TTC549 (cell line): ENCODE measurements at regions not wholly inside any gene's neighbourhood (a gene's known extent, or its start where the extent isn't known, plus 50 kb on each side); places are given as distances from the start of the nearest gene placed in this dataset.
"Not testable (repeated sequence)": the region's sequence is repeated elsewhere in the genome, so short reads cannot be mapped to it uniquely, and the experiment has no call there.

Experiments
- FAIRE-seq: peaks from 2 replicates; lab custom pipeline; 2012; peaks lifted over from hg19 to GRCh38; lab: Jason Lieb, UNC

DNA sequence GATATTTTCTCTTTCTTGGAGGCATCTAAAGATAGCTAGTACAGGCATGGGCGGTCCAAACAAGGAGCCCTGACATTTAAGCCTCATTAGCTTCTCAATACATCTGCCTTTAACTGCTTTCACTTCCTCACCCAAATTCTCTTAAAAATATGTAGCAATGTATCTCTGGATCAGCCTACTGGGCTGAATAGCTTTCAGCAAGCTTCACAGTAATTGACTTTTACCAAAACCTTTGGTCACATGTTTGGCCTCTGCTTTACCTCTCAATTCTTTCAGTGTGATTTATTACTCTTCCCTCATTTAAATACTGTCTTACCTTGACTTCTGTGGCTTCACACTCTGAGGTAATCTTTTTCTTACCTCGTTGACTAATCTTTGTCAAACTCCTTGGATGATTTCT is 1618.1 kb downstream of the GRIK2 start:
- FAIRE-seq: no peak

- no peak for FAIRE-seq
Observed at GRCh38 chr6:103002282-103002681, 1608.8 kb downstream of the GRIK2 start.

GRCh38 chr6:103001724-103002123 is 1608.2 kb downstream of the GRIK2 start:
- no peak for FAIRE-seq

- FAIRE-seq: no peak
Observed at GRCh38 chr6:103000688-103001087, 1607.2 kb downstream of the GRIK2 start.

- no peak for FAIRE-seq
Observed at GRCh38 chr6:102995491-102995890, 1602.0 kb downstream of the GRIK2 start.

- no peak for FAIRE-seq
Observed at GRCh38 chr6:102994866-102995265, 1601.4 kb downstream of the GRIK2 start.

DNA sequence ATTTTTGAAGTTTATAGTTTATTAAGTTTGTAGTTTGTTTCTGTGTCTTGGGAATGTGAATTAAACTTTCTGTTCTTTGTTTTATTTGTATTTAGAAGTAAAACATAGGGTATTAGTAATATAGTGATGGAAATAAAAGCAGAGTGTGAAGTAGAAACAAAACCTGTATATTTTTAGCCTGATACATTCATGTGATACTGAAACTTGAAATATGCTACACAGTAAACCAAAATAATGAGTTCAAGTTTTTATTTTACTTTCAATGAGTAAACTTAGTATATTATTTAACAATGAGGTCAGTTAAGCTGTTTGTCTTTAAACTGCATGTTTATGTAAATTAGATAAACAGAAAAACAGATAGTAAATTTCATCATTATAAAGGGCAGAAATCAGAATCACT is 1592.6 kb downstream of the GRIK2 start:
- no peak for FAIRE-seq

- FAIRE-seq: no peak
Observed at GRCh38 chr6:102984357-102984756, 1590.8 kb downstream of the GRIK2 start.

- no peak for FAIRE-seq
Observed at GRCh38 chr6:102981490-102982015, 1588.0 kb downstream of the GRIK2 start.

DNA sequence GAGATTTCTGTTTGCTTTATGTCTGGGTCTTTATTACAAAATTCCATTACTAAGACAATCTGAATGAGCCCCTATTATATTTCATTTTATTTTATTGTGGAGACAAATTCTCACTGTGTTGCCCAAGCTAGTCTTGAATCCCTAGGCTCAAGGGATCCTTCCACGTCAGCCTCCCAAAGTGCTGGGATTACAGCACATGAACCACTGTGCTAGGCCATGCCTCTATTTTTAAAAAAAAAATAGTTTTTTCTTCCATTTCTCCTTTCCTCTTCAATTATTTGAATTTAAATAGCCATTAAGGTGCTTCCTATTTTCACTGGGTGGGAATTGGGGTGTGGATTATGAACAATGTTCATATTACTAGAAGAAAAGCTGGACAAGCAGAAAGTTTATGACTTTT is 1587.4 kb downstream of the GRIK2 start:
- FAIRE-seq: no peak

DNA sequence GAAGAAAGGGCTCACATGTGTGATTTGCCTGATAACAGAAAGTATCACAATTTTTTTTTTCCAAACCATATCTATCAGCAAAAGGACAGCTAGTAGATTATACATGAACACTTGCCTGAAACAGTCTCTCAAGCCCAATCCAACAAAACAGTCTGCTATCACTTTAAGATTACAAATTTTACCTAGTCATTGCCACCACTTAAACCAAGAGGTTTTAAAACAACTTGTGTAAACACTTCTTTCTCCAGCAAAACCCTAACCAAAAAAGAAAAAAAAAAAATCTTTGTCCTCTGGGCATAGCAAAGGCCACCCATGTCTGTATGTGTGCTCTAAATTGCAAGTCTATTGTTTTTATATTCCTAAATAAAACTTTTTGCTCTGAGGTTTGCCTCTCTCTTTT is 1568.4 kb downstream of the GRIK2 start:
- FAIRE-seq: no peak

- FAIRE-seq: no peak
Observed at GRCh38 chr6:102950967-102951366, 1557.5 kb downstream of the GRIK2 start.

GRCh38 chr6:102944475-102944874 is 1551.0 kb downstream of the GRIK2 start:
- FAIRE-seq: no peak

- no peak for FAIRE-seq
Observed at GRCh38 chr6:102942206-102942605, 1548.7 kb downstream of the GRIK2 start.

DNA sequence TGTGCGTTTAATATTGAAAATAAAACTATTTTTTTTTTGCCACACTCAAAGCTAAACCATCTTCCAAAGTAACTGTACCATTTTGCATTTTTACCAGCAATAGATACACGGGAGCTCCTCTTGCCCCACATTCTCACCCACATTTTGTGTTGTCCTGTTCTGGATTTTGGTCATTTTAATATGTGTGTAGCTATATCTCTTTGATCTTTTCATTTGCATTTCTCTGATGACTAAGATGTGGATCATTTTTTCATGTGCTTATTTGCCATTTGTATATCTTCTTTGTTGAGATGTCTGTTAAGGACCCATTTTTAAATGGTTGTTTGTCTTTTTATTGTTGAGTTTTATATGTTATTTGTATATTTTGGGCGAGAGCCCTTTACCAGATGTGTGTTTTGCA is 1543.5 kb downstream of the GRIK2 start:
- FAIRE-seq: no peak

DNA sequence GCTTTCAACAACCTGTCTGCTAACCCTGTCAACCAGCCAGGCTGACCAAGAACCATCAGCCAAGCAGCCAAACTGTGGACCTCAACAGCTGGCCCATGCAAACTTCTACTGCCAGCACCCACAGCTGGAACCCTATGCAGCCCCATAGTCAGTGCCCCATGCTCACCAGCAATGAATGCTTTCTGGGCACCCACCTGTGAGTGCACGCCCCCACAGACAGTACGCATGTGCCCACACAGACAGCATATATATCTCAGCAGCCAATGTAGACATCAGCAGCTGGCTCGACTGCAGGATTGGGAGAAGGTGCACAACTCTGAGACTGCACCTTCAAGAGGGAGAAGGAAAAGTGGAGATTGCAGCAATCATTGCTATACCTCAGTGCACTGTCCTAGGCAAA is 1534.6 kb downstream of the GRIK2 start:
- no peak for FAIRE-seq

GRCh38 chr6:102918161-102918560 is 1524.7 kb downstream of the GRIK2 start:
- FAIRE-seq: no peak

GRCh38 chr6:102911571-102911970 is 1518.1 kb downstream of the GRIK2 start:
- FAIRE-seq: no peak

DNA sequence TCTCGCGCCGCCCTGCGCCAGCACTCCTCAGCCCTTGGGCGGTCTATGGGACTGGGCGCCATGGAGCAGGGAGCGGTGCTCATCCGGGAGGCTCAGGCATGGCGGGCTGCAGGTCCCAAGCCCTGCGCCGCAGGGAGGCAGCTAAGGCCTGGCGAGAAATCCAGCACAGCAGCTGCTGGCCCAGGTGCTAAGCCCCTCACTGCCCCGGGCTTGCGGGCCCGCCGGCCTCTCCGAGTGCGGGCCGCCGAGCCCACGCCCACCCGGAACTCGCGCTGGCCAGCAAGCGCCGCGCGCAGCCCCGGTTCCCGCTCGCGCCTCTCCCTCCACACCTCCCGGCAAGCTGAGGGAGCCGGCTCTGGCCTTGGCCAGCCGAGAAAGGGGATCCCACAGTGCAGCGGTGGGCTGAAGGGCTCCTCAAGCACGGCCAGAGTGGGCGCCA is 1517.2 kb downstream of the GRIK2 start:
- not testable (repeated sequence) for FAIRE-seq

DNA sequence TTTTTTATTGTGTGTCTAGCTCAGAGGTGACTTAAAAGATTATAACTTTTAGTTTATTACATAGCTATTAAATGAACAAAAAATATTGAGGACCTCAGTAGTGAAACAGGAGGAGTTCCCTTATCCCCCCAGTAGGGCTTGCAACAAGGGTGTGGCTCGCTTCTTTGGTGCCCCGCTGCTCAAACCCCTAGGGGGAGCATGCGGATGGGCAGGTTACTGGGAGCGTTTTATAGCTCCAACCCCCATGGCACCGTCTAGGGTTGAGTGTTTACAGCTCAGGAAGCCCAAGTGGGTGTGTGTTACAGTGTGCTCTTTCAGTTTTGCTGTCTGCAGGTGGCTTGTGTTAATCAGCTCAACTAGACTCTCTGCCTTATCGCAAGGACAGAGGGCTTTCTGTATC is 1513.7 kb downstream of the GRIK2 start:
- FAIRE-seq: no peak

DNA sequence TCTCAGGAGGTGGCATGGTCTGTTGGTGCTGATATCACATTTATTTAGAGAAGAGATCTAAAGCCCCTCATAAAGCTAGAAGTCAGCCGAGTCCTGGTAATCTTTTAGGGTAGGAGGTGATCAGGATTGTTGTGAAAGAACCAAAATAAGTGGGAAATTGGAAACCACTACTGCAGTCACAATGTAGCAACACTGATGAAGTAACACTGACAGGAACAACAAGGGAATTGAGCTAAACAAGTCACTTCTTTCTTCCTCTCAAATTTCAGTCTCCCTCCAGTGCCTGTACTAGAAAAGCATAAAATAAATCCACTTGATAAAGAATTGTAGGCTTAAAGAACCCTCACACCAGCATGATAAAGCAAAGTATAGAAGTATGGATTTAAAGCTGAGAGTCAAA is 1509.0 kb downstream of the GRIK2 start:
- FAIRE-seq: no peak

DNA sequence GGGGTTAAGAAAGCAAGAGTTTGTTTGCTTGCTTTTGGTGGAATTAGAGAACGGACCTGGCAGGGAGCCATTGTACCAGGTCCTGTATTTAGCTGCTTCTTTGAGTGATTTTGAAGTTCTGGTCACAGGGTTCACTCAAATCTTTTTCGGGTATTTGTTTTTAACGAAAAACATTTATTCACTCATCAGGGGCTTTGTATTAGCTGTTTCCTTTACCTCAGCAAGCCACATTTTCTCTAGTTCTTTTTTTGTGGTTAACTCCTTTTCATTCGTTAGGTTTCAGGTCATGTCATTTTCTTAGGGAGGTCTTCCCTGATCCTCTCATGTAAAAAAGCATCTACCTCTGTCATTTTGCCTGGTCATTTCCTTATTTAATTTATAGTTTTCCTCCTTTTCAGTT is 1502.2 kb downstream of the GRIK2 start:
- FAIRE-seq: no peak

DNA sequence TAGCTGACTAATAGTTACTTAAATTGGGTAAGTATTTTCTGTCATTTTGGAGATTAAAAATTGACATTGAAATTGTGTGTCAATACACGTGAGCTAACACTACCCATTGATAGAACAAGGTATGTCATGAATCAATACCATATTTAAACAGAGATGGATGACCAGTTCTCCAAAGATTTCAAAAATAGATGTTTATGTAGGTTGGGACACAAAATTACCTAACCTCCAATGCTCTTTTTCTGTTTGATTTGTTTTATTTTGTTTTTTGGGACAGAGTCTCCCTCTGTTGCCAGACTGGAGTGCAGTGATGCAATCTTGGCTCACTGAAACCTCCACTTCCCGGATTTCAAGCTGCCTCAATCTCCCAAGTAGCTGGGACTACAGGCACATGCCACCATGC is 1491.7 kb downstream of the GRIK2 start:
- FAIRE-seq: no peak

DNA sequence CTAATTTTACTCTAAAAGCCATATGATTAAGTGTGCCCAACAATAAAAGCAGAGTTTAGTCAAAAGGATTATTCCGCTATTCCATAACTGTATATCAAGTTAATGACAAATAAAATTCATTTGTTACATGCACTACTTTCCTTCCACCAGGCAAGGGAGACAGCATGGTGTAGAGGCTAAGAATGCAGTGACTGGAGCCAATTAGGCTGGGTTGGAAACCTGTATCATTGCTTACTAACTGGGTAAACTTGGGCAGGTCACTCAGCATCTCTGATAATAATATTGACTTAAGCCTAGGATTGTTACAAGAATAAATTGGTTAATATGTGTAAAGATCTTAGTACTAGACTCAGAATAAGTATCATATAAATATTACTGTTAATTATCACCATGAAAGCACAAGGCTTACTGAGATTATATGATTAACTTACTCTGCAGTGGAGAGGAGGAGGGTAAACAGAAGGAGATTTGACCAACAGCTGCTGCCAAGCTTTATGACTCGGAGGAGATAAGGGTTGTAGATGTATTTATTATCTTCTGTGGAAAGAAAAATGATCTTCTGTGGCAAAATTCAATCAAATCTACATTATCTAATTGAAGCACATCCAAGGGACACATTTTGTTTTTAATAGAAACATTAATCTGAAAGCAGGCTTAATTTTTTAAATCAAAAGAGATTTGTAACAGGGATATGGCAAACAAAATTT is 1459.9 kb downstream of the GRIK2 start:
- no peak for FAIRE-seq
